Spinal cord (tissue), 9 donors: ENCODE measurements at regions not wholly inside any gene's neighbourhood (a gene's known extent, or its start where the extent isn't known, plus 50 kb on each side); places are given as distances from the start of the nearest gene placed in this dataset.
A peak's percentile ranks its signal among the peaks of the same experiment; 100 is the strongest.
"Not testable (repeated sequence)": the region's sequence is repeated elsewhere in the genome, so short reads cannot be mapped to it uniquely, and the experiment has no call there.

ENCODE experiments used
- DNase-seq, 6 donors: peaks; one replicate each; pipeline versions ENCODE4 v3.0.0 to v3.0.0-alpha.2; 2013 to 2015; ENCODE audit warnings: low spot score in 6 of 6, low read depth in 4 of 6
- H3K27ac ChIP-seq: one replicate; pipeline ENCODE4 v1.5.1; 2013; ENCODE audit warnings: low read depth, low read length, control low read depth
- H3K27me3 ChIP-seq: one replicate; pipeline ENCODE4 v1.6.1; 2013; ENCODE audit warnings: low read length; ENCODE audit not compliant: control insufficient read depth, insufficient read depth
- H3K36me3 ChIP-seq: one replicate; pipeline ENCODE4 v1.6.1; 2013; ENCODE audit warnings: low read length; ENCODE audit not compliant: control insufficient read depth, insufficient read depth
- H3K4me1 ChIP-seq: one replicate; pipeline ENCODE4 v1.6.1; 2013; ENCODE audit warnings: low read length; ENCODE audit not compliant: control insufficient read depth, insufficient read depth
- H3K4me3 ChIP-seq: one replicate; pipeline ENCODE4 v1.5.1; 2013; ENCODE audit warnings: low read depth, low read length, control low read depth
- H3K9me3 ChIP-seq: one replicate; pipeline ENCODE4 v1.6.1; 2013; ENCODE audit warnings: low read length; ENCODE audit not compliant: control insufficient read depth, insufficient read depth
- whole genome bisulfite sequencing: methylation state at CpG from one replicate; pipeline ENCODE4 v1.1.5; 2013; ENCODE audit warnings: missing lambda C conversion rate; ENCODE audit not compliant: insufficient coverage; 5-methylcytosine and 5-hydroxymethylcytosine counted together
- donor health status: healthy.

- WGBS = 95% methylated on average over 3 of the region's 3 CpGs
- Histone ChIP-seq H3K27me3 (no peaks in the 10 kb centered on the region), H3K4me1 (no peaks in the 10 kb centered on the region)
These were observed 173.6 kb downstream of the TFAP2B start for GRCh38 chr6:50992232-50992631.

GRCh38 chr6:50992704-50993625, 174.3 kb downstream of the TFAP2B start:
- Histone ChIP-seq H3K27ac (no peak overlapping the region), H3K4me3 (no peak overlapping the region), H3K4me1 (no peaks in the 10 kb centered on the region), H3K27me3 (no peaks in the 10 kb centered on the region), H3K9me3 (no peaks in the 10 kb centered on the region), H3K36me3 (no peaks in the 10 kb centered on the region)
- peak in 2 of 6 donors; percentile 9 to 39 for DNase-seq
- WGBS = 56% methylated on average over 5 of the region's 8 CpGs

More at GRCh38 chr6:50992232-50992631, 173.6 kb downstream of the TFAP2B start:
- Histone ChIP-seq H3K27ac (no peak overlapping the region), H3K4me3 (no peak overlapping the region), H3K36me3 (no peaks in the 10 kb centered on the region), H3K9me3 (no peaks in the 10 kb centered on the region)
- no peak for DNase-seq

- Histone ChIP-seq H3K36me3 (no peaks in the 10 kb centered on the region), H3K9me3 (no peaks in the 10 kb centered on the region), H3K4me1 (no peaks in the 10 kb centered on the region), H3K27me3 (no peaks in the 10 kb centered on the region), H3K27ac (no peak overlapping the region), H3K4me3 (no peak overlapping the region)
- whole genome bisulfite sequencing = no CpG with 5 or more reads among the region's 3 CpGs
- DNase-seq = peak in 1 of 6 donors; percentile 11
These were observed 175.5 kb downstream of the TFAP2B start for GRCh38 chr6:50993941-50994720.

- 100% methylated on average over 3 of the region's 5 CpGs for WGBS
- Histone ChIP-seq H3K9me3 (no peaks in the 10 kb centered on the region), H3K36me3 (no peaks in the 10 kb centered on the region), H3K27me3 (no peaks in the 10 kb centered on the region), H3K27ac (no peak overlapping the region), H3K4me3 (no peak overlapping the region), H3K4me1 (no peaks in the 10 kb centered on the region)
- DNase-seq = no peak
These were observed 176.4 kb downstream of the TFAP2B start for GRCh38 chr6:50995036-50995435.

- Histone ChIP-seq H3K4me1 (no peaks in the 10 kb centered on the region), H3K27me3 (no peaks in the 10 kb centered on the region), H3K4me3 (no peak overlapping the region), H3K36me3 (no peaks in the 10 kb centered on the region), H3K27ac (no peak overlapping the region), H3K9me3 (no peaks in the 10 kb centered on the region)
- no CpG with 5 or more reads among the region's 1 CpG for WGBS
- DNase-seq = no peak
These were observed 180.2 kb downstream of the TFAP2B start for GRCh38 chr6:50998905-50999304.

GRCh38 chr6:51001399-51001798, 182.7 kb downstream of the TFAP2B start:
- DNase-seq = no peak
- Histone ChIP-seq H3K4me1 (no peaks in the 10 kb centered on the region), H3K9me3 (no peaks in the 10 kb centered on the region), H3K27ac (no peak overlapping the region), H3K4me3 (no peak overlapping the region), H3K27me3 (no peaks in the 10 kb centered on the region), H3K36me3 (no peaks in the 10 kb centered on the region)
- WGBS = 63% methylated on average over 1 of the region's 1 CpG

GRCh38 chr6:51004380-51004779, 185.7 kb downstream of the TFAP2B start:
- Histone ChIP-seq H3K4me1 (no peaks in the 10 kb centered on the region), H3K9me3 (no peaks in the 10 kb centered on the region), H3K27me3 (no peaks in the 10 kb centered on the region), H3K4me3 (no peak overlapping the region), H3K27ac (no peak overlapping the region), H3K36me3 (no peaks in the 10 kb centered on the region)
- 100% methylated on average over 1 of the region's 4 CpGs for WGBS
- DNase-seq = no peak

GRCh38 chr6:51005779-51006178, 187.1 kb downstream of the TFAP2B start:
- H3K4me3 ChIP-seq = no peak overlapping the region
- no peaks in the 10 kb centered on the region for H3K4me1 ChIP-seq
- no peak overlapping the region for H3K27ac ChIP-seq
- H3K36me3 ChIP-seq = no peaks in the 10 kb centered on the region
- H3K9me3 ChIP-seq = no peaks in the 10 kb centered on the region
- no peaks in the 10 kb centered on the region for H3K27me3 ChIP-seq
- DNase-seq = no peak

GRCh38 chr6:51007237-51007636, 188.6 kb downstream of the TFAP2B start:
- Histone ChIP-seq H3K9me3 (no peaks in the 10 kb centered on the region), H3K4me1 (no peaks in the 10 kb centered on the region), H3K36me3 (no peaks in the 10 kb centered on the region), H3K27me3 (no peaks in the 10 kb centered on the region), H3K27ac (no peak overlapping the region), H3K4me3 (no peak overlapping the region)
- DNase-seq = no peak

- WGBS = no CpG with 5 or more reads among the region's 1 CpG
- H3K27ac ChIP-seq, H3K4me1 ChIP-seq, H3K27me3 ChIP-seq, H3K36me3 ChIP-seq, H3K9me3 ChIP-seq, DNase-seq, H3K4me3 ChIP-seq: not testable (repeated sequence)
These were observed 190.0 kb downstream of the TFAP2B start for GRCh38 chr6:51008693-51009092.
